PC-9 (cell line): ENCODE measurements at regions not wholly inside any gene's neighbourhood (a gene's known extent, or its start where the extent isn't known, plus 50 kb on each side); places are given as distances from the start of the nearest gene placed in this dataset.

ENCODE experiments used
- CTCF ChIP-seq: fragments of 200-600 bp; sonication (generic); conservative IDR thresholded peaks from 2 replicates; pipeline ENCODE4 v1.6.1; 2017; ENCODE audit warnings: mixed run types, antibody characterized with exemption, mild to moderate bottlenecking, moderate library complexity
- EZH2 ChIP-seq: fragments of 200-600 bp; sonication (generic); IDR thresholded peaks from 2 replicates; pipeline ENCODE4 v1.8.0; 2017; ENCODE audit warnings: antibody characterized with exemption, low read depth

GRCh38 chr1:115191691-115192090, 102.4 kb upstream of the TSPAN2 start:
- TF ChIP-seq CTCF (no peak), EZH2 (no peak)
